HG03378 (cell line): ENCODE measurements at regions not wholly inside any gene's neighbourhood (a gene's known extent, or its start where the extent isn't known, plus 50 kb on each side); places are given as distances from the start of the nearest gene placed in this dataset.
"Not testable (repeated sequence)": the region's sequence is repeated elsewhere in the genome, so short reads cannot be mapped to it uniquely, and the experiment has no call there.

Experiments
- ATAC-seq: cut with Tn5 transposase; IDR thresholded peaks from one replicate; pipeline ENCODE4 v1.9.1; 2021; ENCODE audit warnings: mild to moderate bottlenecking, moderate library complexity; ENCODE audit not compliant: unreplicated experiment

DNA sequence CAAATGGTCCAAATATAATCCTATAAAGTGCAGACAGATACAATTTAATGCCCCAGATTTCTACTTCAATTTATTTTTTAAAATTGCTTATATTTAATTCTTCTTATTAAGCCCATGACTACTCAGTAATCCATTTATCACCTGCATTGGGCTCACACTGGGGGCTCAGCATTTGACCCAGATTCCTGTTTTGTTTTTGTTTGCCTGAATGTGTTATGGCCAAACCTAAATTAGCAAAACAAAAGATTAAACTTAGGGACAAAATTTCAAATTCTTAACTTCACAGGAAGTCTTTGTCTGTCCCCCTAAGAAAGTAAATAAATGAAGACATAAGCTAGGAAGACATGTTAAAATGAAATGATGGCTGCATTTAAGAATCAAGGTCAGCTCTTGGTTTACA lies 322.3 kb downstream of the RMST start:
- ATAC-seq, result no peak

DNA sequence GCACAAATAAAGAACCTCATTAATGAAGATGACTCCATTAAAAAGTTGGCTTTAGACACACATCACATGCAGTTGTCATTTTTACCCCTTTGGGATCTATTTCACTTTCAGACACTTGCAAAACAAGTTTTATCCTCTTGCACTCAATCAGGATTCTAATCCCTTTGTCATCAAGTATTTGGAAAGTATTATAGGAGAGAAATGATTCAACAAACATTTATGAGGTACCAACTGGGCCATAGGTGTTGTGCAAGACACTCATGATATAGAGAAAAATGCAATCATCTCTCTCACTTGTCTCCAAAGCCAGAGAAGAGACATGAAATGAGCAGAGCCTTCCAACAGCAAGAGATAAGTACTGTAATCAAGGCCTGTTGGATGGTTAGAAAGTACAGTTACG lies 327.7 kb downstream of the RMST start:
- ATAC-seq, result no peak

DNA sequence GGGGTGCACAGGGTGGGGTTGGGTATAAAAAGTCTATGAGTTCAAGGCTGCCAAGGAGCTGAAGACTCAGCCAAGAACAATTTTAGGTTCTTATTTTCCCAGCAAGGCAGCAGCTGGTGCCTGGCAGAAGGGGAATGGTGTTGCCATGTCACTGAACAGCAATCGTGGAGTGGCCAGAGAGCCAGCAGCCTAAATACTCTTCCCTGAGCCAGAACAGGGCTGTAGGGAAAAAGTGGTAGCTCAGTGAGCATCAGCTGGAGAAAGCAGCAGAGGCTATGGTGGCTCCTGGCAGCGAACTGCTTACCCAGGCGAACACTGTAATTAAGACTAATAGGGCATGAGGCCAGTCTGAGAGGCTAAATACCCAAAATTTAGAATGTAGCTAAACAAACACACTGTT lies 334.9 kb downstream of the RMST start:
- ATAC-seq, result no peak

DNA sequence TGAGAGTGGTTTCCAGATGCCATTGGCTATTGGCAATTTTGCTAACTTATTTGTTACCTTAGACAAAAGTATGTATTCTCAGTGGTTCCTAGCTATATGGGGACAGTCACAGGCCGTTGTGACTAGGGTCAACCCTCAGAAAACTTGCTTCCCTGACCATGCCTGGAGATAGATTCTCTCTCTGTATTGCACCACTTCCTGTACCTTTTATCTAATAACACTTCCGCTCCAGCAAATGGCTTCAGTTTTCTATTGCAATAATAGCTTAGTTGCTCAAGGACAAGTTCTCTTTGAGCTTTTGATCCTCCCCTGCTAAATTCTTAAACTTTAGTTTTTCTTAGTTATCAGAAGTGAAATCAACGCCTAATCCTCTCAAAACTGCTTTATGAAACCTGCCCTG lies 338.0 kb downstream of the RMST start:
- no peak for ATAC-seq

DNA sequence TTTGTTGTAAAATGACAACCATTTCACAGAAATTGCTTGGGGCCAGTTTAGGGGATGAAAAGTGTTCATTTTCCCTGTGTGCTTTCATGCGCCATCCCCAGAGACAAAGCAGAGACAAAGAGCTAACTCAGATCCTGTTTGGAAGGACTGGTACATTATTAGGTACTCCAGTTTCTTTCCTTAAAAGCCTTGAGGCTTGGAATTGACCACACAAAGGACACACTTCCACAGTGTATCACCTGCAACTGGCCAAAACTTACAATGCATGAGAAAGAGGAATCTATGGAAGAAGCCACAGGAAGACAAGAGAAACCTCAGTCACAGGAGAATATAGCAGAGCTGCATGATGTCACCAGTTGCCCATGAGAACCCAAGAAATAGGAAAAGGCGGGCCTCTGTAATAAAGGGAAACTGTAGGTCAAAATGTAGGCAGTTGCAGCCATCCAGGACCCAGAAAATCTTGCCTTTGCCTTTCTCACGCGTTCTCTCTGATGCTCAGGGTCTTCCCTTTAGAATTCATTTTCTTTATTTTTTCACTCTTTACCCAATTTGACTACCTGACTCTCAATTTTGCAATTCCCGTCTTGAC lies 339.0 kb downstream of the RMST start:
- ATAC-seq, result no peak

DNA sequence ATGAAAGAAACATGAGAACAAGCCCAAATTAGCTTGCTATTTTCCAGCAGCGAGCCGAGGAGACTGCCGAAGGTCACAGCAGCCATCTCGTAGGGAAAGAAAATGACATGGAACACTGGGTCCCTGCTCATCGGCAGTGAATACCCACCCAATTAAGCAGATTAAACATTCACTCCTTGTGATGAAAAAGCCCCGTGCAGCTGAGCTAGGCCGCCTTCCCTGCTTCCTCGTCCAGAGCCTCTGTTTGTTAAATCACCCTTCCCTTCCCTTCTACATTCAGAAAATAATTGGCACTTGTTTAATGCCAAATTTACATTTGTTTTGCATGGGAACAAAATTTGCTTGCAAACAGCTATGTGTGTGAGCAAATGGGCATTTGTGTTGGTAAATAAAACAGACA lies 342.5 kb downstream of the RMST start:
- ATAC-seq, result no peak

DNA sequence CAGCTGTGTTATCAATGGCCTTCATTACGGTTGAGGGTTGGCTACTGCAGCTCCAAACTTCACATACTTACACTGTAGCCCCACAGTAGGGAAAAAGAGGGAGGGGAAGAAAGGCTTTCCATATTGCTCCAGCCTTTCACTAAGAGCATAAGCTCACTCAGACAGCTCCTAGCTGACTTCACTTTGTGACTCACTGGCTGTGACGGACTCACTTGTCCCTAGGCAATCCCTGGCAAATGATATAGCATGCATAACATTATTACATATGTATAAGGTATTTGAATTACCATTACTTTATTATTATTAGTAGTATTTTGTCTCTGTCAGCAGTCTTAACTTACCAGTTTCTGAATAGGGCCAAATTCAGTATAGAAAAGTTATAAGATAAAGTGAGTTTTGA lies 350.7 kb downstream of the RMST start:
- ATAC-seq, result no peak

DNA sequence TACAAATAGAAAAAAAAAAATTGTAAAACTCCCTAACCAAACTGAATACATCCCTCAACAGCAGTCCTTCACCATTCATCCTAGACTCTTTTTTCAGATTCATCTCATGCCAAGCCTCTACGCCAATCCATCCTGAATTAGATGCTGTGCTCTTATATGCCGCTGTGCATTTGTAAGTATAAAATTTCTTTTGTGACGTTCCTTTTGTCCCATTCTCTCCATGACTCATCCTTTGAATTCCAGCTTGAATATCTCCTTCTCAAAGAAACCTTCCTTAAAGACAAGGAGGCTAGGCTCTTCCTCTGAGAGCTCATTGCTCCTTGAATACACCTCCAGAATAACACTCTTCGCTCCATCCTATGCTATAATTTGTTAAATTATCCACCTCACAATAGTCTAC lies 359.2 kb downstream of the RMST start:
- no peak for ATAC-seq

DNA sequence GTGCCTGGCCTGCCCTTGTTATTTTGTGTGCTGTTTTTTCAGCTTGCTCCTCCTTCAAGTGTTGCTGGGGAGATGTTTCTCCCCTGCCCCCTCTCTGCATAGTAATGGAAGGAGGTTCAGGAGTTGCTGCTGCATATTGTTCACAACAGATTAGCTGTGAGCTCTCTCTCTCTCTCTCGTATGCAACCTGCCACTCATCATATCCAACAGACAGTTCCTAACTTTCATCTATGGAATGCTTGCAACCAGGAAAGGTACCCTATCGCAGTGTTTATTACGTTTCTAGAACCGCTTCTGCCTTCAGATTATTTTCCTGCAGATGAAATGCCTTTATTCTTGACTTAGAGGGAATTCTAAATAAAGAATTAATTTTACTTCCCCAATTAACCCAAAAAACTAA lies 372.9 kb downstream of the RMST start:
- ATAC-seq, result no peak

DNA sequence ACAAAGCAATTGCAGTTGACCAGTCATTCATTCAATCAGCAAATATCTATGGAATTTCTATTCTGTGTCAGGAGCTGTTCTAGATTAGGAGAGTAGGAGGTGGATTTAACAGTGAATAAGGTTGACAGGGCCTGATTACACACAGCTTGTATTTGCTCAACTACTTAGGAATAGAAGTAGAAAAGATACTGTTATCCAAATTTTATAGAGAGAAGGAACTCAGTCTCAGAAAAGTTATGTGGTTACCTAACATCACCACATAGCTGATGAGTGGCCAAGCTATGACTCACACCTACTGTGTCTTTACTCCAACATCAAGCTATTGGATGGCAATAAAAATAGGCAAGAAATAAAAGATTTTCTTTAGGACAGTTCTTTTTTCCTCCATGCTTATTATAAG lies 374.8 kb downstream of the RMST start:
- no peak for ATAC-seq

DNA sequence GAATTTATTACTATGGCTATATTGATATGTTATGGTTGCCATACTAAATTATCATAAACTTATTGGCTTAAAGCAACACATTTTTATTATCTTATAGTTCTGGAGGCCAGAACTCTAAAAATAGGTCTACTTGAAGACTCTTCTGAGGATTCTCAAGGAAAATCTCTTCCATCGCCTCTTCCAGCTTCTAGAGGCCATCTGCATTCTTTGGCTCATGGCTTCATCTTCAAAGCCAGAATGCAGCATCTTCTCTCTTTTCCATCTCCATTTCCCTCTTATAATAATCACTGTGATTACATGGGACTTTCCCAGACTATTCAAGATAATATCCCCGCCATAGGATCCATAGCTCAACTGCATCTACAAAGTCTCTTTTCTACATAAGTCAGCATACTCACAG lies 385.4 kb downstream of the RMST start:
- ATAC-seq, result no peak

DNA sequence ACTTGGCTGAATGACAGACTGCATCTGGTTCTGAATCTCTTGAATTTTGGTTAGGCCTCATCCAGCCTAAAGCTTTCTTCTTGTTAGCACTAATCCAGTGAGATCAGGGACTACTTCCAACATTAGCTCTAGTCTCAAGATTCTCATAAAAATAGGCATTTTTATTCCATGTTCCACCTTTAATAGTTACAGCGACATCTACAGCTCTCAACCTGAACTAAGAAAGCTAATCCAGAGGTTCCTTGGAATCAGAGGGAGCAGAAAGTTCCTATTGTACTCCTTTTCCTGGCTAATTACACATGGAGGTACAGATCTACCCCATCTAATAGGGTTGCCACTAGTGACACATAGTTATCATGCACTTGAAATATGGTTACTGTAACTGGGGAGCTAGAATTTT lies 391.9 kb downstream of the RMST start:
- ATAC-seq, result no peak

DNA sequence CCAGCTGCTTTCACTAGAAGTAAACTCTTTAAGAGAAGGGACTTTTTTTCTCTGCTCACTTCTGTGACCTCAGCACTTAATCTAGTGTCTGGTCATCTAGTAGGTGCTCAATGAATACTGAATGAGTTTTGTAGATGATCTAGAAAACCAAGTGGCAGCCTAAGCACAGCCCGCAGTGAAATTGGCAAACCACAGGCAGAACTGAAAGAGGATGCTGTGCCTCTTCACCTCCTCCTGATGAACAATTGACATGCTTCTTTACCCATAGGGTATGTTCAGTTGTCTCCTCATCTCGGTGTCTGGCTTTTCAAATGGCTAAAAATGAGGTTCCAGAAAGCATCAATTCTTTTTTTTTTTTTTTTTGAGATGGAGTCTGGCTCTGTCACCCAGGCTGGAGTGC lies 399.5 kb downstream of the RMST start:
- ATAC-seq, result no peak

DNA sequence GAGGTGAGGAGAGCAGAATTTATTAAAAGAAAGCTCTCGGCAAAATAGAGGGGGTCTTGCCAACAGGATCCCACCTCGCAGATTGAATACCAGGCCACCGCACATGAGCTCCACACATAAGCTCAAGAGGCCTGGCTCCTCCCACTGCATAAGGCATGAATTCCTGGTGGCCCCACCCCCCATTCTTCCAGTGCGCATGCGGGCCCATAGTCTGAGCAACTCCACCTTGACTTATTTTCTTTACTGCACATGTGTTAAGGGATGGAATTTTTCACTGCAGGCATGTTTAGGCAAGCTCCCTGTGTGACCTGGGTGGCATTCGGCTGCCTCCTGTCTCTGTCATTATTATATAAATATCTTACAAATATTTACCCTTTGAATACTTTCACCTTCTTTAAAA lies 412.5 kb downstream of the RMST start:
- no peak for ATAC-seq

DNA sequence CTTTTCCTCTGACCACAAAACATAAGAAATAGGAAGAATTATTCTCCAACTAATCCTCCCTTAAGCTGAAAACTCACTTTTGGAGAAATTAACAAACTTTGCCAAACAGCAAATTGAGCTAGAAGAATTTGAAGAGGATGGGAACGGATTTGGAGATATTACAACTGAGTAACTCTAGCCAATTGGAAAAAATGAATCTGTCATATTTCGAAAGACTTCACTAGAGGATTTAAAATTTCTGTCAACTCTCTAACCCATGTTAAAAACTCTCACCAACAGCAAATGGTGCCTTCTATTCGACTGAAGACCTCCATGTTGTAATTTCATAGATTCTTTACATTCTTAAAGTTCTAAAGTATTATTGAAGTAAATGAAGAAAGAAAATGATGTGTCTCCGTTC lies 414.2 kb downstream of the RMST start:
- ATAC-seq, result no peak

DNA sequence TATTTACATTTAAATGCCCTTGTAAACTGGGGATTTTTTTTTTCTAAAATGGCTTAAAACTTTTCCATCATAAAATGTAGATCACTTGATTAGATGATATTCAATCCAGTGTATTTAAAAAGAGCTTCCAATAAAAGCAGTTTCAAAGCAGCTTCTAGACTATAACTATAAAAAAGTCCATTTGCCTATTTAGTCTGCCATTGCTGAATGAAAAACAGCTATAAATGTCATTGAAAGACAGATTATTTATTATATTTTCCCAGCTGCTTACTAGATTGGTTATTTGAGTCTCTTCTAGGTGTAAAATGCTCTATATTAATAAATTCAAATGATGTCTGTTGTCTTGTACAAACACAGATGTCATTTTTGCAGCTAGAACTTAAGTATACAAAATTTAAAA lies 414.8 kb downstream of the RMST start:
- ATAC-seq, result no peak

DNA sequence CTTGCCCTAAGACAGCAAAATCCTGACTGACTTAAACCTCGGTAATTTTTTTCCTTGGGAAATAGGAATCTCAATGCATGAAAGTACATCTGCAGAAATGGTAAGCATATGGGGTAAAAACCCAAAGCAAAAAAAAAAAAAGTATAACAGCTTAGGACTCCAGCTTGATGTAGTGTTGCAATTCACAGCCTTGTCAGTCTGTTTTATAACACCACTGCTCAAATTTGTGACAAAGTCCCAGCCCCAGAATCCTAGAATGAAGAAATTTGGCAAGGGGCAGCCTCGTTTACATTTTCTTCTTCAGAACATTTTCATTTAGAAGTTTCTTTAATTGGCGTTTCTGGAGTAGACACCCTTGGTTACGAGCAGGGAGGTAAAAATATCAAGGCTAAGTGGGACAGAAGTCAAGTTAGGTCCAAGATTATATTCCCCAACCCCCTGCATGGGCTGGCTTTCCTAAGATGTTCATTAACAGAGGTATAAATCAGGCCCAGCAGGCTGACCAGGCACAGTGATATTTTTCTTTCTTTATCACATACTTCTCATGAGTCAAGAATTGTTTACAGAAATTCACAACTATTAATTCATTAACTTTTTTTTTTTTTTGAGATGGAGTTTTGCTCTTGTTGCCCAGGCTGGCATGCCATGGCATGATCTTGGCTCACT lies 424.0 kb downstream of the RMST start:
- ATAC-seq, result no peak

DNA sequence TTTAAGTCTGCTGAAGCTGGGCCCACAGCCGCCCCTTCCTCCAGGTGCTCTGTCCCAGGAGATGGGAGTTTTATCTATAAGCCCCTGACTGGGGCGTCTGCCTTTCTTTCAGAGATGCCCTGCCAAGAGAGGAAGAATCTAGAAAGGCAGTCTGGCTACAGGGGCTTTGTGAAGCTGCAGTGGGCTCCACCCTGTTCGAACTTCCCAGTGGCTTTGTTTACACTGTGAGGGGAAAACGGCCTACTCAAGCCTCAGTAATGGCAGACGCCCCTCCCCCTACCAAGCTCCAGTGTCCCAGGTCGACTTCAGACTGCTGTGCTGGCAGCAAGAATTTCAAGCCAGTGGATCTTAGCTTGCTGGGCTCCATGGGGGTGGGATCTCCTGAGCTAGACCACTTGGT lies 435.3 kb downstream of the RMST start:
- ATAC-seq, result not testable (repeated sequence)

DNA sequence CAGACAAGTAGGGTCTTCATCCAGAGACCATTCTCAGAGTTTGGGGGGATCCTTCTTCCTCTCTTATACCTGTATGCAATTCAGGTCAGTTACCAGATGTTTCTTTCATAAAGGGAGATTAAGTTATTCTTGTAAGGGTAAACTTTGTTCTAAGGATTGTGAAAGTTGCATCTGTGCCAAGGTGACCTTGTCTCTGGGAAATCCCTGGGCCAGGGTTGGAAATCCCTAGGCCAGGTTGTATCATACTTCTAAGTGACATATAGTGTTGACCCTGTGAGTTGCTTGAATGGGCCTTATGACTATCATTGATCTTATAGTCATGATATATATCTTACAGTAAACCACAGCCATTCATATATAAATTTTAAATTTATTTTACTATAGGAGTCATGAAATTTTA lies 436.9 kb downstream of the RMST start:
- ATAC-seq, result no peak

DNA sequence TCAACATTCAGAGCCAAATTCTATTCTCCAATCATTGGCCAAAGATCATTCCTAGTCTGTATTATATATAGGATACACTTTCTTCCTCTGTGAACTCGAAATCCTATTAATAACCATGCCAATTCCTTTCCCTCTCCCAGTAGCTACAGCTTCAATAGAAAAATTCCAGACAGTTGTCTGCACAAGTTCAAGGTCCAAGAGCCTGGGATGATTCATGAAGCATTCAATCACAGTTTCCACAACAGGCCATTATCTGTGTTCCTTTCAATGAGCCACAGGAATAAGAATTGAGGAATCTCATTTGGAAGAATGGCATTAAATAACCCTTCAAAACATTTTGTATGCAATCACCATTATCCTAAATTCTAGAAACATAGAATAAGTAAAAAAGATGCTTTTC lies 437.4 kb downstream of the RMST start:
- ATAC-seq, result no peak

DNA sequence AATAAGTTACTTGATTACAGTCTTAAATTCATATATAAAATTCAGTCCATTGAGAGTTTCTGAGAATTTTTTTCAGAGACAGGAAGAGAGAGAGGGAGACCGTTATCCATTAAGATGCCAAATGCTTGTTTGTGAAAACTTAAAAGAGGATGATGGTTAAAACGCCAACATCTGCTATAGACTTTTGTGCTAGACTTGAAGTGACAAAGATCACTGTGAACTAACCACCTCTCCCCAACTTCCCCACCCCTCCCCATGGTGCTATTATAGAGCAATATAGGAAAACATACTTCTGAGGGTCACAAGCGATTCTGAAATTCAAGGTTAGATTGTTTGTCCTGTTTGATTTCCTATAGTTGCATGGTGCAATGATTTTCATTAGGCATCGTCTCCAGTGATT lies 440.8 kb downstream of the RMST start:
- no peak for ATAC-seq

DNA sequence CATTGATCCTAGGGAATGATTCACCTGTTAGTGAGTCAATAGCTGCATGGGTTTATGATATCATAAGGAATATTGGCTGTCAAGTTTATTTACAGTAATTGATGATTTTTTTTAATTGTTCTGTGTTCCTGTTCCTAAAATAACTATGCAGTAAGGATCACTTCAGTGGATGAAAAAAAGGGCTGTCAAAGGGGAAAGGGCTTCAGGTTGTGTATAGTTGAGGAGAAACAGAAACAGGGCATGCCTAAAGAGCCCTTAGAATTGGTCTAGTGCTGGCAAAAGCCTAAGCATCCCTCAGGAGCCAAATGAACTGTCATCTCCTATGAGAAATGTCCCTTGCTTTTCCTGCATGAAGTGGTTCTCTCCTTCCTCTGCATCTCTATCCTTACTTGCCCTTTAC lies 444.9 kb downstream of the RMST start:
- no peak for ATAC-seq

DNA sequence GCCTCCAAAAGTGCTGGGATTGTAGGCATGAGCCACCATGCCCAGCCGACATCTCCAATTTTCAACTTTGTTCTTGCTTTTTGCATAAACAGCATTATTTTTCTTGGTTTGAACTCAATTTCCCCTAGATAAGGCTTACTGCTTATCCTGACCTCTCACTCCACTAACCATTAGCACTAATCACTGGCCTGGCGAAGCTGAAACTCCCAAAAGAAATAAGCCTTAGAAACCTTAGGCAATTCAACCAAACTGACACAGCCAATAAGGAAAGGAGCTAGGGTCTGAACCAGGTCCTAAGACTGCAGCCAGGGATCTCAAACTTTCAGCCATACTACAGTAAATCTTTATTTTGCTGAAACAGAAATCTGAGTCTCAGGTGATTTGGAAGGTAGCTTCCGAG lies 448.0 kb downstream of the RMST start:
- no peak for ATAC-seq
